ENCODE measurements at regions not wholly inside any gene's neighbourhood (a gene's known extent, or its start where the extent isn't known, plus 50 kb on each side); places are given as distances from the start of the nearest gene placed in this dataset.

- DNase-seq = no peak
Measured at GRCh38 chr18:60667016-60667415, 294.4 kb upstream of the MC4R start.

DNA sequence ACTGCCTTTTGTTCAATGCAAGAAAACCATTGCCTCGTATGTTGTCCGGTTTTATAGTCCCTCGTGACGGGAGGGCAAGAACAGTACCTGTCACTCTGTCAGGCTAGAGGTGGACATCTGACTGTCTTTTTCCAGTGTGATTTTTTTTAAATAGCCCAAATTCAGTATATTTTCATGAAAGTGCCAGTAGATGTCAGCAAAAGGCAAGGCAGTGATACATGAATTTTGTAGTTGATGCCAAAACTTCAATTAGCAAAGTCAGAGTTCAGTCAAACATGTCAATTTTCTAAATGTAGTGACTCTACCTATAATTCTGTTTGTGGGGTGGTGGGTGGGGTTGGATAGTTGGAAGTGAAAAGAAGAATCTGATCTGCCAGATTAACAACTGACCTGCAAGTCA is 296.0 kb upstream of the MC4R start:
- DNase-seq = no peak

DNA sequence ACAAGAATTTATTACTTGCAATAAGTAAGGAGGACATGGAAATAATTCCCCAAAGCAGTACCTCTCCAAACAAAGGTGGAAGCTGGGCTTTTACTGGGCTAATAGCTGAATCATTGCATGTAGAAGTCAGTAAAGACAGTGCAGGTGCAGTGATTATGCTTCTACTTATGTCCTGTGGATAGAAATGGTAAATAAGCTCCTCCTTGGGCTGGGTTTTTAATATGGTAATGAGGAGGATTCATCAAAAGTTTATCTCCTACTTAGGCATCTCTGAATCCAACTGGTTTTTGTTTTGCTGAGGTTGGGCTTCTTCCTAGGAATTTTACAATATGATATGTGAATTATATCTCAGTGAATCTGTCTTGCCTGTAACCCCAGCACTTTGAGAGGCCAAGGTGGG is 297.4 kb upstream of the MC4R start:
- no peak for DNase-seq

GRCh38 chr18:60671021-60671420 is 298.4 kb upstream of the MC4R start:
- no peak for DNase-seq

GRCh38 chr18:60675126-60675525 is 302.6 kb upstream of the MC4R start:
- DNase-seq = no peak

DNA sequence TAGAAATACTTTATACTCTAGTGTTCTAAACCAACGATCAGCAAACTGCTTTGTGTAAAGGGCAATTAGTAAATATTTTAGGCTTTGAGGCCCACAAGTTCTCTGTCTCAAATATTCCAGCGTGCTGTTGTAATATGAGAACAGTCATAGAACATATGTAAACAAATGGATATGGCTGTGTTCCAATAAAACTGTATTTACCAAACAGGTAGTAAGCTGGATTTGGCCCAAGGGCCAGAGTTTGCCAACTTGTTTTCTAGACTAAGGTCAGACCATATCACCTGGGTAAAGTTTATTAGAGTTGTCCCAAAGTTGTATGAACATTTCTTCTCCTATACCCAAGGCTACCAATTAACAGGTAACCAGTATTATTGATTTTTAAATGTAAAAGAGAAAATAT is 303.2 kb upstream of the MC4R start:
- DNase-seq = no peak

DNA sequence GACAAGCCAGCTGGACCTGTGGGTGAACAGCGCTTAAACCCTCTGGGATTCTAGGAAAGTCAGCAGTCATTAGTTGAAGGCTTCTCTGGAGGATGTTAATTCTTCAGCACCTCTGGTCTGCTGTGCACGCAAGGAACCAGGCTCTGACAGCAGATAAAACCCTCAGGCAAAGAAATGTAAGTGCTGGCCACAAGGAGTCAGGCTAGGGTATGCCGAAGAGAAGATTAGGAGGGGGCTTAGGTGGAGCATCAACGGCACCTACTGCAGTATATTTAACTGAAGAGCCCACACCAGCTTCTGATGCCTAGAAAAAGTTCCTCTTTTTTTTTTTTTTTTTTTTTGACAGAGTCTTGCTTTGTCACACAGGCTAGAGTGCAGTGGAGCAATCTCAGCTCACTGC is 304.2 kb upstream of the MC4R start:
- no peak for DNase-seq

GRCh38 chr18:60684843-60685513 is 312.4 kb upstream of the MC4R start:
- no peak for DNase-seq

DNA sequence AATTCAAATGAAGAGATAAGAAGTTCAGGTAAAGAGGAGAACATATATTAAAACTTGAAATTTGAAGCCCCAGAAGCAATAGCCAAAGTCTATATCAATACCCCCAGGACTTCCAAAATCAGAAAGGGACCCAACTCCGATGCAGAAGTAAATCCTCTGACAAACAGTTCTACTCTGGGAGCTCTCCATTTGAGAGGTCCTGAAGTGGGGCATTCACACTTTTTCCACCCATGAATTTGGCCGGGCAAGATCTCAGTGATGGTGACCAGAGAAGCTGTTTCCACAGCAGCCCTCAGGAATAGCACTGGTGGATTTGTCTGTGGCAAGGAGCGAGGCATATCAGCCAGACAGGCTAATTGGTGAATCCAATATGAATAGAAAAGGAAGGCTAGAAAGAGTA is 313.6 kb upstream of the MC4R start:
- no peak for DNase-seq

- DNase-seq = no peak
Measured at GRCh38 chr18:60691061-60691460, 318.5 kb upstream of the MC4R start.

GRCh38 chr18:60693426-60693825 is 320.9 kb upstream of the MC4R start:
- no peak for DNase-seq

DNA sequence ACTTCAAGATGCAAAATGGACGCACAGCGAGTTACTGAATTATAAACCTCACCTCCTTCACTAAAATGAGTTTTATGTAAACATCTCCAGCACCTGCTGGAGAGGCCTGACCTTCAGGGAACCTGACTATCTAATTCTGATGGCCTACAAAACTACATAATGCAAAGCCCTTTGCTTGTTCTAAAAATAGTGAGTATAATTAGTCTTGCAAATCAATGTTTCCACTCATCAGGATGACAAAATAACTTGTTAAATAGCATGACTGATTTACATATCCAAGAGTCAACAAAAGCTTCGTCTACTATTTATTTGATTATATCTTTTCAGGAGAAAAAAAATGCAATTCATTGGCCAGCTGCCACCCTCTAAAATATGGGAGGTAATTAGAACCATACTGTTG is 326.3 kb upstream of the MC4R start:
- DNase-seq = no peak

- no peak for DNase-seq
Measured at GRCh38 chr18:60722742-60723141, 350.2 kb upstream of the MC4R start.

DNA sequence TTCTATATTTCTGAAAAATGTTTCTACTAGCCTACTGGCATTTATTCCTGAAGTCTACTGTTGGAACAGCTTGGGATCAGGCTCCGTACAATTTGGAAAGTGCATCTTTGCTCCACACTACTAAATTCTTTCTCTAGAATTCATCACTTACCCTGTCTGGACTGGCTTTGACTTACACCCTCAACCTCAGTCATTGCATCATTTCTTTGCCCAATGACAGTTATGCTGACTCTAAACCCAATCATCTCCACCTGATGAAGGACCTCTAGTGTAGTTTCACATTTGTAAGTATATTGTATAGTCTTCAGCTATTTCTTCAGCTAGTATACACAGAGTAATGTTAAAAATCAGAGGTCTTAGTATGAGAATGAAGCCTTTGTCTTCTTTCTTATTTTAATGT is 359.6 kb upstream of the MC4R start:
- DNase-seq = no peak

DNA sequence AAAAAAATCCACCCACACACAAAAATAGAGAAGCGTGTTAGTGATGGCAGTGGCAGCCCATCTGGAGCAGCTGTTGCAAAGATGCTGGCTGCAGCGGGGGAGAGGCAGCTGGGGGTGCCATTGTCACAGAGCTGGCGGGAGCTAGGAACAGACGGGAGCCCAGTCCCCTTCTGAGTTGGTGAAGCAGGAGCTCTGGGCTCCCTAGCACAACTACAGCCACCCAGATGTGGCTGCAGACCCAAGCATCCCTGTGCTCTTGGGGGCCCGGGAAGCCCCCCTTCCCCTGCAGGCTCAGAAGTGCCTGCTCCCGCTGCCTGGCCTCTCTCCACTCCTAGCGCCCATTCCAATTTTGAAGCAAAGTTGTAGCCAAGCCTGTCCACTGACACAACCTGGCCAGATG is 366.6 kb upstream of the MC4R start:
- DNase-seq = no peak

DNA sequence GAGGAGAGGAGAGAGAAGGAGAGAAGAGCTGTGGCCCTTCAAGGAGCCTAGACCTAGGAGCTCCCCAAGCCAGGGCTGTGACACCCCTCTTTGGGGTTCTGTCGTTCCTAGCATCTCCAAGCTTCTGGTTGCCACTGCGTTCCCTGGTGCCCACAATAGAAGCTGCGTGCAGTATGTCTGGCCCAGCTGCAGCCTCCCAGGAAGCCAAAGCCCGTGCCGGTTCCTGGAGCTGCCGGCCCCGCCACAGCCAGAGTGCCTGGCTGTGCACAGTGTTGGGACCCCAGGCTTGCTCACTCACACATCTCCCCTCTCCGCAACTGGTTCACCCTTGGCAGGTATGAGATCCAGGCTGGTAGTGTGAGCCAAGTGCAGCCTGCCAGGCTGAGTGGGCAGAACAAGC is 367.7 kb upstream of the MC4R start:
- no peak for DNase-seq

- no peak for DNase-seq
Measured at GRCh38 chr18:60746491-60746890, 373.9 kb upstream of the MC4R start.

DNA sequence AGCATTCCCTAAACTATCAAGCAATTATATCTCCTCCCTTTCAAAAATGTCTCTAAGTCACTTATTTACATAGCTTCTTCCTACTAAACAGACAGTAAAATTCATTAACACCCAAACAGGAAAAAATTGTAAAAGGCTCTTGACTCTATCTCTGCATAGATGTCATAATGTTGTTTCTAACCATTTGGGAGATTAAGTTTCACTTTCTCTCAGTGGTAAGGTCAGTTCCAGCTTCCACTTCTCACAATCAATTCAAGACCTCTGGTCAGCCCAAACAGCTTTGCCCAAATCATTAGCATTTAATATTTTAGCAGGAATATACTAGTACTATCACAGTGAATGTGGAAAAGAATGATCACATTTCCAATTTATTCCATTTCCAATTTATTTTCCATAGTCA is 374.3 kb upstream of the MC4R start:
- no peak for DNase-seq

GRCh38 chr18:60753753-60754152 is 381.2 kb upstream of the MC4R start:
- DNase-seq = no peak

- DNase-seq = no peak
Measured at GRCh38 chr18:60754413-60755009, 381.9 kb upstream of the MC4R start.

DNA sequence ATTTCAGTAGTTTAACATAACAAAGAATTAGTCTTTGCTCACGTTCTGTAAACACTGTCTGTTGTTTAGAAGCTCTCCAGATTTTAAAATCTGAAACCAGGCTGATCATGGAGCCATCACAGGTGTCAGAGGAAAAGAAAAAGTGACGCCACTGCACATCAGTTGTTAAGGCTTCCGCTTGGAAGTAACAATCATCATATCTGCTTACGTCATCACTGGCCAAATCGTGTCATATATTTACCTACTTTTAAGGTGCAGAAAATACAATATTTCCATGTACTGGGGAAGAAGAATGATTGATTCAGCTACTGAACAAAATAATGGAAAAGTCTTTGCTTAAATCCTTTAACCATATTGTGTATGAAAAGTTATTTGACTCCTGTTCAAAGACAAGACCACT is 382.6 kb upstream of the MC4R start:
- no peak for DNase-seq

GRCh38 chr18:60775978-60776377 is 403.4 kb upstream of the MC4R start:
- no peak for DNase-seq

DNA sequence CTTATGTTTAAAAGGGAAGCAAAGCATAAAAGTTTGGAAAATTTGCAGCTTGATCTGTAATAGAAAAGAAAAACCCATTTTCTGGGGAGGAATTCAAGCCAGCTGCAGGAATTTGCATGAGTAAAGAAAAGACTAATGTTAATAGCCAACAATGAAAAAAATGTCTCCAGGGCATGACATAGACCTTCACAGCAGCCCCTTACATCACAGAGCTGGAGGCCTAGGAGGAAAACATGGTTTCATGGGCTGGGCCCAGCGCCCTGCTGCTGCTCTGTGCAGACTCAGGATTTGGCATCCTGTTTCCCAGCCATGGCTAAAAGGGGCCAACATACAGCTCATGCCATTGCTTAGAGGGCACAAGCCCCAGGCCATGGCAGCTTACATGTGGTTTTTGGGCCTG is 411.6 kb upstream of the MC4R start:
- no peak for DNase-seq

- no peak for DNase-seq
Measured at GRCh38 chr18:60794802-60795201, 422.2 kb upstream of the MC4R start.

- no peak for DNase-seq
Measured at GRCh38 chr18:60804415-60804814, 431.8 kb upstream of the MC4R start.
